Liver (tissue), 8 donors: ENCODE measurements at regions not wholly inside any gene's neighbourhood (a gene's known extent, or its start where the extent isn't known, plus 50 kb on each side); places are given as distances from the start of the nearest gene placed in this dataset.
"Not testable (repeated sequence)": the region's sequence is repeated elsewhere in the genome, so short reads cannot be mapped to it uniquely, and the experiment has no call there.

Experiments
- DNase-seq: peaks from one replicate; pipeline ENCODE4 v3.0.0-alpha.2; 2017; ENCODE audit warnings: low spot score
- H3K27ac ChIP-seq, 2 donors: one replicate each; pipeline ENCODE4 v1.7.0; 2013; ENCODE audit warnings: inconsistent platforms in 2 of 2, low read length in 2 of 2, control low read depth in 1 of 2, low read depth in 1 of 2, mild to moderate bottlenecking in 1 of 2
- H3K27me3 ChIP-seq, 4 donors: one replicate each; pipeline versions ENCODE4 v1.6.1 to v1.7.0; 2013; ENCODE audit warnings: low read length in 3 of 4, inconsistent platforms in 1 of 4, mild to moderate bottlenecking in 1 of 4, moderate library complexity in 1 of 4; ENCODE audit not compliant: control insufficient read depth in 4 of 4, insufficient read depth in 4 of 4
- H3K36me3 ChIP-seq, 4 donors: one replicate each; pipeline versions ENCODE4 v1.6.1 to v1.7.0; 2013; ENCODE audit warnings: low read length in 3 of 4, mild to moderate bottlenecking in 3 of 4, low read depth in 1 of 4, moderate library complexity in 1 of 4; ENCODE audit not compliant: control insufficient read depth in 4 of 4, insufficient read depth in 3 of 4
- H3K4me1 ChIP-seq, 4 donors: one replicate each; pipeline versions ENCODE4 v1.6.1 to v1.7.0; 2013; ENCODE audit warnings: low read length in 3 of 4, mild to moderate bottlenecking in 3 of 4, moderate library complexity in 1 of 4; ENCODE audit not compliant: control insufficient read depth in 4 of 4, insufficient read depth in 4 of 4
- H3K4me3 ChIP-seq, 3 donors: one replicate each; pipeline versions ENCODE4 v1.6.1 to v1.7.0; 2013; ENCODE audit warnings: low read length in 3 of 3, control low read depth in 1 of 3, low read depth in 1 of 3, mild to moderate bottlenecking in 1 of 3
- H3K9ac ChIP-seq, 2 donors: one replicate each; pipeline ENCODE4 v1.7.0; 2013; ENCODE audit warnings: low read length in 2 of 2, mild to moderate bottlenecking in 2 of 2, moderate library complexity in 2 of 2, control low read depth in 1 of 2, low read depth in 1 of 2
- H3K9me3 ChIP-seq, 4 donors: one replicate each; pipeline versions ENCODE4 v1.6.1 to v1.7.0; 2013; ENCODE audit warnings: low read length in 3 of 4; ENCODE audit not compliant: control insufficient read depth in 4 of 4
- ATF3 ChIP-seq: IDR thresholded peaks from 2 replicates; pipeline ENCODE4 v1.6.1; 2016; ENCODE audit warnings: antibody characterized with exemption
- EGR1 ChIP-seq, 2 donors: IDR thresholded peaks; 2 replicates each; pipeline ENCODE4 v1.6.1; 2016 to 2018; ENCODE audit warnings: antibody characterized with exemption in 2 of 2, low read depth in 2 of 2
- FOXA1 ChIP-seq: IDR thresholded peaks from 2 replicates; pipeline ENCODE4 v1.6.1; 2016; ENCODE audit warnings: antibody characterized with exemption
- FOXA2 ChIP-seq: IDR thresholded peaks from 2 replicates; pipeline ENCODE4 v1.6.1; 2016; ENCODE audit warnings: antibody characterized with exemption
- GABPA ChIP-seq, 2 donors: IDR thresholded peaks in 1 of 2; conservative IDR thresholded peaks in 1 of 2; 2 replicates each; pipeline ENCODE4 v1.6.1; 2016; ENCODE audit warnings: antibody characterized with exemption in 2 of 2, mild to moderate bottlenecking in 1 of 2, moderate library complexity in 1 of 2
- HNF4A ChIP-seq, 2 donors: conservative IDR thresholded peaks; 2 replicates each; pipeline ENCODE4 v1.6.1; 2016; ENCODE audit warnings: antibody characterized with exemption in 2 of 2, mild to moderate bottlenecking in 2 of 2
- HNF4G ChIP-seq: IDR thresholded peaks from 2 replicates; pipeline ENCODE4 v1.6.1; 2016; ENCODE audit warnings: antibody characterized with exemption
- JUND ChIP-seq, 2 donors: IDR thresholded peaks; 2 replicates each; pipeline ENCODE4 v1.6.1; 2016; ENCODE audit warnings: antibody characterized with exemption in 2 of 2
- RAD21 ChIP-seq, 2 donors: IDR thresholded peaks; 2 replicates each; pipeline ENCODE4 v1.6.1; 2016; ENCODE audit warnings: antibody characterized with exemption in 2 of 2, mild to moderate bottlenecking in 2 of 2
- RXRA ChIP-seq, 2 donors: IDR thresholded peaks; 2 replicates each; pipeline ENCODE4 v1.6.1; 2017 to 2018; ENCODE audit warnings: antibody characterized with exemption in 2 of 2, mild to moderate bottlenecking in 1 of 2
- SP1 ChIP-seq: IDR thresholded peaks from 2 replicates; pipeline ENCODE4 v1.6.1; 2018; ENCODE audit warnings: antibody characterized with exemption, mild to moderate bottlenecking
- TAF1 ChIP-seq: conservative IDR thresholded peaks from 2 replicates; pipeline ENCODE4 v1.6.1; 2016; ENCODE audit warnings: antibody characterized with exemption, mild to moderate bottlenecking
- YY1 ChIP-seq: IDR thresholded peaks from 2 replicates; pipeline ENCODE4 v1.6.1; 2016; ENCODE audit warnings: antibody characterized with exemption, mild to moderate bottlenecking
- WGBS: extraction: QIAGEN DNeasy Blood & Tissue Kit; methylation state at CpG from one replicate; pipeline ENCODE4 v1.1.7; 2013; 5-methylcytosine and 5-hydroxymethylcytosine counted together
- TF ChIP-seq, protein P1 (sequence below): IDR thresholded peaks from 2 replicates; pipeline ENCODE4 v1.6.1; 2016; ENCODE audit warnings: antibody characterized with exemption, mild to moderate bottlenecking
- TF ChIP-seq, protein P2 (sequence below): fragments of 150-350 bp; IDR thresholded peaks from 2 replicates; pipeline ENCODE4 v1.5.1; 2017; ENCODE audit warnings: improper control_type of control experiment, low read depth, low read length; ENCODE audit not compliant: missing input control
- TF ChIP-seq, protein P3 (sequence below): IDR thresholded peaks from 2 replicates; pipeline ENCODE4 v1.6.1; 2016; ENCODE audit warnings: antibody characterized with exemption
- TF ChIP-seq, protein P4 (sequence below): IDR thresholded peaks from 2 replicates; pipeline ENCODE4 v1.6.1; 2016; ENCODE audit warnings: antibody characterized with exemption
- donor health status: healthy.
- donor health status: healthy.
- donor health status: healthy.
- donor health status: healthy.
- donor health status: healthy.

DNA sequence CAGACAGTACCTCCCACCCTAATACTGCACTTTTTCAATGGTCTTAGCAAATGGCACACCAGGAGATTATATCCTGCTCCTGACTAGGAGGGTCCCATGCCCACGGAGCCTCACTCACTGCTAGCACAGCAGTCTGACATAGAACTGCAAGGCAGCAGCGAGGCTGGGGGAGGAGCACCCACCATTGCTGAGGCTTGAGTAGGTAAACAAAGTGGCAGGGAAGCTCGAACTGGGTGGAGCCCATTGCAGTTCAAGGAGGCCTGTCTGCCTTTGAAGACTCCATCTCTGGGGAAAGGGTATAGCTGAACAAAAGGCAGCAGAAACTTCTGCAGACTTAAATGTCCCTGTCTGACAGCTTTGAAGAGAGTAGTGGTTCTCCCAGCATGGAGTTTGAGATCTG, 544.5 kb upstream of the HTR1E start:
- not testable (repeated sequence) for H3K4me3 ChIP-seq, H3K4me1 ChIP-seq, DNase-seq, H3K27me3 ChIP-seq, H3K9ac ChIP-seq, H3K9me3 ChIP-seq, H3K27ac ChIP-seq, H3K36me3 ChIP-seq
- 63% methylated on average over 3 of the region's 3 CpGs for WGBS

- Histone ChIP-seq H3K36me3 (no peaks in the 10 kb centered on the region), H3K27me3 (no peaks in the 10 kb centered on the region), H3K4me3 (no peak overlapping the region), H3K27ac (no peak overlapping the region), H3K4me1 (no peaks in the 10 kb centered on the region), H3K9me3 (no peaks in the 10 kb centered on the region), H3K9ac (no peak overlapping the region)
- DNase-seq, result no peak
- TF ChIP-seq GABPA (IDR thresholded peaks at IDR 0.05 in 1 of 2, conservative IDR thresholded peaks at IDR 0.05 in 1 of 2) (no peak), FOXA1 (no peak), SP1 (no peak), RXRA (IDR thresholded peaks at IDR 0.05) (no peak), HNF4G (no peak), RAD21 (IDR thresholded peaks at IDR 0.05) (no peak), JUND (IDR thresholded peaks at IDR 0.05) (no peak), YY1 (no peak), EGR1 (IDR thresholded peaks at IDR 0.05; ENCODE audit: low read depth in 2 of 2) (no peak), HNF4A (conservative IDR thresholded peaks at IDR 0.05) (no peak), TAF1 (no peak), FOXA2 (no peak), ATF3 (no peak)
- TF ChIP-seq, protein P1, sequence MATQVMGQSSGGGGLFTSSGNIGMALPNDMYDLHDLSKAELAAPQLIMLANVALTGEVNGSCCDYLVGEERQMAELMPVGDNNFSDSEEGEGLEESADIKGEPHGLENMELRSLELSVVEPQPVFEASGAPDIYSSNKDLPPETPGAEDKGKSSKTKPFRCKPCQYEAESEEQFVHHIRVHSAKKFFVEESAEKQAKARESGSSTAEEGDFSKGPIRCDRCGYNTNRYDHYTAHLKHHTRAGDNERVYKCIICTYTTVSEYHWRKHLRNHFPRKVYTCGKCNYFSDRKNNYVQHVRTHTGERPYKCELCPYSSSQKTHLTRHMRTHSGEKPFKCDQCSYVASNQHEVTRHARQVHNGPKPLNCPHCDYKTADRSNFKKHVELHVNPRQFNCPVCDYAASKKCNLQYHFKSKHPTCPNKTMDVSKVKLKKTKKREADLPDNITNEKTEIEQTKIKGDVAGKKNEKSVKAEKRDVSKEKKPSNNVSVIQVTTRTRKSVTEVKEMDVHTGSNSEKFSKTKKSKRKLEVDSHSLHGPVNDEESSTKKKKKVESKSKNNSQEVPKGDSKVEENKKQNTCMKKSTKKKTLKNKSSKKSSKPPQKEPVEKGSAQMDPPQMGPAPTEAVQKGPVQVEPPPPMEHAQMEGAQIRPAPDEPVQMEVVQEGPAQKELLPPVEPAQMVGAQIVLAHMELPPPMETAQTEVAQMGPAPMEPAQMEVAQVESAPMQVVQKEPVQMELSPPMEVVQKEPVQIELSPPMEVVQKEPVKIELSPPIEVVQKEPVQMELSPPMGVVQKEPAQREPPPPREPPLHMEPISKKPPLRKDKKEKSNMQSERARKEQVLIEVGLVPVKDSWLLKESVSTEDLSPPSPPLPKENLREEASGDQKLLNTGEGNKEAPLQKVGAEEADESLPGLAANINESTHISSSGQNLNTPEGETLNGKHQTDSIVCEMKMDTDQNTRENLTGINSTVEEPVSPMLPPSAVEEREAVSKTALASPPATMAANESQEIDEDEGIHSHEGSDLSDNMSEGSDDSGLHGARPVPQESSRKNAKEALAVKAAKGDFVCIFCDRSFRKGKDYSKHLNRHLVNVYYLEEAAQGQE, result no peak
- TF ChIP-seq, protein P2, sequence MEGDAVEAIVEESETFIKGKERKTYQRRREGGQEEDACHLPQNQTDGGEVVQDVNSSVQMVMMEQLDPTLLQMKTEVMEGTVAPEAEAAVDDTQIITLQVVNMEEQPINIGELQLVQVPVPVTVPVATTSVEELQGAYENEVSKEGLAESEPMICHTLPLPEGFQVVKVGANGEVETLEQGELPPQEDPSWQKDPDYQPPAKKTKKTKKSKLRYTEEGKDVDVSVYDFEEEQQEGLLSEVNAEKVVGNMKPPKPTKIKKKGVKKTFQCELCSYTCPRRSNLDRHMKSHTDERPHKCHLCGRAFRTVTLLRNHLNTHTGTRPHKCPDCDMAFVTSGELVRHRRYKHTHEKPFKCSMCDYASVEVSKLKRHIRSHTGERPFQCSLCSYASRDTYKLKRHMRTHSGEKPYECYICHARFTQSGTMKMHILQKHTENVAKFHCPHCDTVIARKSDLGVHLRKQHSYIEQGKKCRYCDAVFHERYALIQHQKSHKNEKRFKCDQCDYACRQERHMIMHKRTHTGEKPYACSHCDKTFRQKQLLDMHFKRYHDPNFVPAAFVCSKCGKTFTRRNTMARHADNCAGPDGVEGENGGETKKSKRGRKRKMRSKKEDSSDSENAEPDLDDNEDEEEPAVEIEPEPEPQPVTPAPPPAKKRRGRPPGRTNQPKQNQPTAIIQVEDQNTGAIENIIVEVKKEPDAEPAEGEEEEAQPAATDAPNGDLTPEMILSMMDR, result no peak
- TF ChIP-seq, protein P3, sequence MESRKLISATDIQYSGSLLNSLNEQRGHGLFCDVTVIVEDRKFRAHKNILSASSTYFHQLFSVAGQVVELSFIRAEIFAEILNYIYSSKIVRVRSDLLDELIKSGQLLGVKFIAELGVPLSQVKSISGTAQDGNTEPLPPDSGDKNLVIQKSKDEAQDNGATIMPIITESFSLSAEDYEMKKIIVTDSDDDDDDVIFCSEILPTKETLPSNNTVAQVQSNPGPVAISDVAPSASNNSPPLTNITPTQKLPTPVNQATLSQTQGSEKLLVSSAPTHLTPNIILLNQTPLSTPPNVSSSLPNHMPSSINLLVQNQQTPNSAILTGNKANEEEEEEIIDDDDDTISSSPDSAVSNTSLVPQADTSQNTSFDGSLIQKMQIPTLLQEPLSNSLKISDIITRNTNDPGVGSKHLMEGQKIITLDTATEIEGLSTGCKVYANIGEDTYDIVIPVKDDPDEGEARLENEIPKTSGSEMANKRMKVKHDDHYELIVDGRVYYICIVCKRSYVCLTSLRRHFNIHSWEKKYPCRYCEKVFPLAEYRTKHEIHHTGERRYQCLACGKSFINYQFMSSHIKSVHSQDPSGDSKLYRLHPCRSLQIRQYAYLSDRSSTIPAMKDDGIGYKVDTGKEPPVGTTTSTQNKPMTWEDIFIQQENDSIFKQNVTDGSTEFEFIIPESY, result no peak
- TF ChIP-seq, protein P4, sequence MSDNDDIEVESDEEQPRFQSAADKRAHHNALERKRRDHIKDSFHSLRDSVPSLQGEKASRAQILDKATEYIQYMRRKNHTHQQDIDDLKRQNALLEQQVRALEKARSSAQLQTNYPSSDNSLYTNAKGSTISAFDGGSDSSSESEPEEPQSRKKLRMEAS, result no peak
- WGBS, result 82% methylated on average over 3 of the region's 3 CpGs
Observed at GRCh38 chr6:86380571-86381125, 556.7 kb upstream of the HTR1E start.
